ENCODE measurements at regions not wholly inside any gene's neighbourhood (a gene's known extent, or its start where the extent isn't known, plus 50 kb on each side); places are given as distances from the start of the nearest gene placed in this dataset.

GRCh38 chr1:14298806-14299205 lies 299.7 kb upstream of the KAZN start:
- no peak for TF ChIP-seq CTCF (CRISPR knock-in tag; IDR thresholded peaks at IDR 0.05)
- TF ChIP-seq EZH2 (conservative IDR thresholded peaks at IDR 0.05; ENCODE audit: low read depth, low read length) = no peak
- no peak for TF ChIP-seq ATF3 (CRISPR knock-in tag; IDR thresholded peaks at IDR 0.05)
- TF ChIP-seq ZFAT (CRISPR knock-in tag; conservative IDR thresholded peaks at IDR 0.05) = no peak
- TF ChIP-seq GZF1 (CRISPR knock-in tag; IDR thresholded peaks at IDR 0.05) = no peak
- TF ChIP-seq GLI4 (CRISPR knock-in tag; IDR thresholded peaks at IDR 0.05; ENCODE audit: borderline replicate concordance) = no peak
- no peak for TF ChIP-seq TIGD3 (CRISPR knock-in tag; IDR thresholded peaks at IDR 0.05; ENCODE audit: borderline replicate concordance)
